HCT116 (cell line): ENCODE measurements at regions not wholly inside any gene's neighbourhood (a gene's known extent, or its start where the extent isn't known, plus 50 kb on each side); places are given as distances from the start of the nearest gene placed in this dataset.

Source experiments
- ATAC-seq: fragments of 200-7000 bp; cut with Tn5 transposase; 2 replicates; pipeline ENCODE4 v1.9.1; 2020; ENCODE audit warnings: mild to moderate bottlenecking, moderate library complexity
- BruUV-seq: library from RNA; stranded (reverse); fragments of 400-500 nt; replicated peaks from 2 replicates; lab custom pipeline; 2021; lab: Mats Ljungman, UMichigan
- CTCF ChIA-PET: fragments of 300-600 bp; sonication (Branson Sonifier 250); formaldehyde crosslinking; loops from one replicate; lab custom pipeline; 2021; ENCODE audit warnings: antibody characterized with exemption; lab: Charles Lee
- POLR2A ChIA-PET: fragments of 300-600, 350-600 bp; sonication (Branson Sonifier 250); formaldehyde crosslinking; loops from one replicate; lab custom pipeline; 2021; ENCODE audit warnings: antibody characterized with exemption; lab: Charles Lee
- RAD21 ChIA-PET, 2 experiments: fragments of 300-600 bp; sonication (Branson Sonifier 250); formaldehyde crosslinking; loops; one replicate each; lab custom pipeline; 2023; ENCODE audit warnings: low total read pairs in 2 of 2; ENCODE audit not compliant: uncharacterized antibody in 2 of 2, unreplicated experiment in 2 of 2, low non-redundant PET in 1 of 2; lab: Charles Lee
- DNase-seq: peaks from one replicate; pipeline ENCODE4 v3.0.0-alpha.2; 2010; ENCODE audit warnings: low read depth, low spot score
- H2AFZ ChIP-seq: fragments of 200-600 bp; shearing (Covaris generic), sonication (generic); 2 replicates; pipeline ENCODE4 v1.6.1; 2017; ENCODE audit warnings: low read depth, mixed run types, mixed read lengths, antibody characterized with exemption, low read length; ENCODE audit not compliant: poor library complexity, severe bottlenecking
- H3K27ac ChIP-seq: 2 replicates; pipeline ENCODE4 v1.5.1; 2012; ENCODE audit warnings: low read depth, low read length
- H3K27me3 ChIP-seq: fragments of 200-600 bp; sonication (generic); 2 replicates; pipeline ENCODE4 v1.6.1; 2016; ENCODE audit warnings: mixed run types, low read length, mixed read lengths; ENCODE audit not compliant: insufficient read depth
- H3K36me3 ChIP-seq, 2 experiments: fragments of 200-500 bp in 1 of 2; fragments of 200-600 bp in 1 of 2; sonication (Bioruptor generic) in 1 of 2; sonication (generic) in 1 of 2; 2 replicates each; pipeline versions ENCODE4 v1.5.1 to v1.6.1; 2014 to 2016; ENCODE audit warnings: low read length in 2 of 2, inconsistent platforms in 1 of 2, mixed read lengths in 1 of 2, mixed run types in 1 of 2; ENCODE audit not compliant: insufficient read depth in 2 of 2, control insufficient read depth in 1 of 2
- H3K4me1 ChIP-seq, 2 experiments: fragments of 200-600 bp in 1 of 2; sonication (generic) in 1 of 2; 2 replicates each; pipeline versions ENCODE4 v1.5.1 to v1.6.1; 2012 to 2017; ENCODE audit warnings: low read length in 2 of 2, inconsistent platforms in 1 of 2, mild to moderate bottlenecking in 1 of 2, mixed read lengths in 1 of 2, mixed run types in 1 of 2, moderate library complexity in 1 of 2; ENCODE audit not compliant: insufficient read depth in 2 of 2, control insufficient read depth in 1 of 2
- H3K4me2 ChIP-seq: fragments of 200-600 bp; sonication (generic); 2 replicates; pipeline ENCODE4 v1.6.1; 2017; ENCODE audit warnings: mixed run types, low read length, mixed read lengths
- H3K4me3 ChIP-seq, 2 experiments: fragments of 200-600 bp in 1 of 2; sonication (generic) in 1 of 2; replicated peaks in 1 of 2; 2 replicates each; pipeline ENCODE4 v1.5.1; 2011 to 2016; ENCODE audit warnings: low read length in 2 of 2, control low read depth in 1 of 2, low read depth in 1 of 2, mild to moderate bottlenecking in 1 of 2, mixed read lengths in 1 of 2, mixed run types in 1 of 2
- H3K79me2 ChIP-seq: fragments of 200-600 bp; sonication (generic); 2 replicates; pipeline ENCODE4 v1.6.1; 2017; ENCODE audit warnings: mild to moderate bottlenecking, mixed run types, low read length, moderate library complexity, mixed read lengths; ENCODE audit not compliant: insufficient read depth
- H3K9ac ChIP-seq: fragments of 200-600 bp; sonication (generic); 2 replicates; pipeline ENCODE4 v1.6.1; 2016; ENCODE audit warnings: low read length, mixed read lengths
- H3K9me2 ChIP-seq: fragments of 200-600 bp; sonication (generic), shearing (Covaris generic); 2 replicates; pipeline ENCODE4 v1.6.1; 2017; ENCODE audit warnings: mixed run types, mild to moderate bottlenecking, moderate library complexity; ENCODE audit not compliant: insufficient read depth
- H3K9me3 ChIP-seq, 2 experiments: fragments of 200-500 bp in 1 of 2; fragments of 200-600 bp in 1 of 2; sonication (Bioruptor generic) in 1 of 2; sonication (generic) in 1 of 2; 2 replicates each; pipeline ENCODE4 v1.6.1; 2014 to 2017; ENCODE audit warnings: low read length in 2 of 2, mixed read lengths in 2 of 2, inconsistent platforms in 1 of 2, low read depth in 1 of 2, mild to moderate bottlenecking in 1 of 2, mixed run types in 1 of 2, moderate library complexity in 1 of 2; ENCODE audit not compliant: control insufficient read depth in 1 of 2, insufficient read depth in 1 of 2
- H4K20me1 ChIP-seq: fragments of 200-600 bp; sonication (generic), shearing (Covaris generic); 2 replicates; pipeline ENCODE4 v1.6.1; 2017; ENCODE audit warnings: mixed run types, mild to moderate bottlenecking, moderate library complexity; ENCODE audit not compliant: insufficient read depth
- CBX3 ChIP-seq: IDR thresholded peaks from 2 replicates; pipeline ENCODE4 v1.6.1; 2012; ENCODE audit warnings: low read depth
- CEBPB ChIP-seq: IDR thresholded peaks from 2 replicates; pipeline ENCODE4 v1.6.1; 2012; ENCODE audit warnings: low read depth
- EGR1 ChIP-seq: IDR thresholded peaks from 2 replicates; pipeline ENCODE4 v1.6.1; 2012; ENCODE audit warnings: low read depth
- EZH2phosphoT487 ChIP-seq: fragments of 200-600 bp; IDR thresholded peaks from 2 replicates; pipeline ENCODE4 v1.6.1; 2018; ENCODE audit warnings: antibody characterized with exemption, borderline replicate concordance
- FOSL1 ChIP-seq: IDR thresholded peaks from 2 replicates; pipeline ENCODE4 v1.6.1; 2012; ENCODE audit warnings: low read depth
- JUND ChIP-seq: IDR thresholded peaks from 2 replicates; pipeline ENCODE4 v1.6.1; 2012
- POLR2AphosphoS5 ChIP-seq: IDR thresholded peaks from 2 replicates; pipeline ENCODE4 v1.6.1; 2011; ENCODE audit warnings: mild to moderate bottlenecking, low read depth, low read length, moderate library complexity
- RAD21 ChIP-seq: IDR thresholded peaks from 2 replicates; pipeline ENCODE4 v1.6.1; 2012; ENCODE audit warnings: low read depth, mild to moderate bottlenecking
- REST ChIP-seq: IDR thresholded peaks from 2 replicates; pipeline ENCODE4 v1.6.1; 2012; ENCODE audit warnings: low read depth
- SIN3A ChIP-seq: IDR thresholded peaks from 2 replicates; pipeline ENCODE4 v1.6.1; 2012; ENCODE audit warnings: low read depth
- SP1 ChIP-seq: IDR thresholded peaks from 2 replicates; pipeline ENCODE4 v1.6.1; 2012; ENCODE audit warnings: low read depth
- SRF ChIP-seq: IDR thresholded peaks from 2 replicates; pipeline ENCODE4 v1.6.1; 2012; ENCODE audit warnings: low read depth
- TCF7L2 ChIP-seq: IDR thresholded peaks from 2 replicates; pipeline ENCODE4 v1.7.0; 2011; ENCODE audit warnings: borderline replicate concordance, inconsistent platforms; ENCODE audit not compliant: insufficient read depth, insufficient read length; ENCODE audit errors: extremely low read depth
- YY1 ChIP-seq: IDR thresholded peaks from 2 replicates; pipeline ENCODE4 v1.6.1; 2011; ENCODE audit warnings: low read length, low read depth, moderate library complexity, mild to moderate bottlenecking; ENCODE audit not compliant: insufficient replicate concordance; ENCODE audit errors: extremely low read depth
- ZBTB33 ChIP-seq: IDR thresholded peaks from 2 replicates; pipeline ENCODE4 v1.6.1; 2011; ENCODE audit warnings: mild to moderate bottlenecking, low read length, moderate library complexity; ENCODE audit not compliant: insufficient replicate concordance; ENCODE audit errors: extremely low read depth
- ZFX ChIP-seq: fragments of 450-650 bp; IDR thresholded peaks from 2 replicates; pipeline ENCODE4 v1.6.1; 2017
- ZNF274 ChIP-seq: fragments of 200-500 bp; sonication (Bioruptor generic); IDR thresholded peaks from 2 replicates; pipeline ENCODE4 v1.6.1; 2014; ENCODE audit warnings: mild to moderate bottlenecking, low read depth, low read length, inconsistent platforms
- intact Hi-C: fragments of 100-400 bp; cut with micrococcal nuclease; formaldehyde crosslinking; loops from 2 replicates; pipeline ENCODE4 v1.10.0; 2022
- TF ChIP-seq, protein P1 (sequence below), 3 experiments: fragments of 200-600 bp in 1 of 3; sonication (generic) in 1 of 3; IDR thresholded peaks in 2 of 3; conservative IDR thresholded peaks in 1 of 3; 2 replicates each; pipeline ENCODE4 v1.5.1; 2012 to 2017; ENCODE audit warnings: low read depth in 2 of 3, low read length in 2 of 3, antibody characterized with exemption in 1 of 3, borderline replicate concordance in 1 of 3, control low read depth in 1 of 3, mild to moderate bottlenecking in 1 of 3, mixed read lengths in 1 of 3, mixed run types in 1 of 3, moderate library complexity in 1 of 3; ENCODE audit not compliant: insufficient read depth in 1 of 3
- TF ChIP-seq, protein P2 (sequence below): IDR thresholded peaks from 2 replicates; pipeline ENCODE4 v1.6.1; 2012
- TF ChIP-seq, protein P3 (sequence below): IDR thresholded peaks from 2 replicates; pipeline ENCODE4 v1.6.1; 2012

DNA sequence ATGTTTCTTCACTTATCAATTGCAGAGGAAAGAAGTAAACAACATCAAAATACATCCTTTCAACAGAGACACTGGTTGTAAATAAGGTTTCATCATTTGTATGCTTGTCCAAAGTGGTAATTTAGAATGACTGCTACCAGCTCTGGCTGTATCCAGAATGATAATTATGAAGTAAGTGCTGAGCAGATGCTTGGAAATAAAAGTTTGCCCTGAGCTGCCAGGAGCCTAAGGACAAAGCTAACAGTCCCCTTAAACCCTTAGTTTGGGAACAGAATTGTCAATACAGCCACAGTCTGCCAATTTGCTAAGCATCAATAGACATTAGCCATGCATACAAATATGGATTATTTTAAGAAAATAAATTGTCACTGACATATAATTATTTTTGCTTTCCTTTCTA, 147.0 kb upstream of the SLC13A1 start:
- BruUV-seq = no TSS peak
- no peaks in the 10 kb centered on the region for H4K20me1 ChIP-seq
- no peak overlapping the region for H3K9ac ChIP-seq
- intact Hi-C loops = no loop called here
- no peak for DNase-seq
- no peak for TF ChIP-seq CBX3
- TF ChIP-seq ZBTB33 = no peak
- TF ChIP-seq FOSL1 = no peak
- no peak for TF ChIP-seq ZNF274
- no peak for TF ChIP-seq EGR1
- TF ChIP-seq, protein P1, sequence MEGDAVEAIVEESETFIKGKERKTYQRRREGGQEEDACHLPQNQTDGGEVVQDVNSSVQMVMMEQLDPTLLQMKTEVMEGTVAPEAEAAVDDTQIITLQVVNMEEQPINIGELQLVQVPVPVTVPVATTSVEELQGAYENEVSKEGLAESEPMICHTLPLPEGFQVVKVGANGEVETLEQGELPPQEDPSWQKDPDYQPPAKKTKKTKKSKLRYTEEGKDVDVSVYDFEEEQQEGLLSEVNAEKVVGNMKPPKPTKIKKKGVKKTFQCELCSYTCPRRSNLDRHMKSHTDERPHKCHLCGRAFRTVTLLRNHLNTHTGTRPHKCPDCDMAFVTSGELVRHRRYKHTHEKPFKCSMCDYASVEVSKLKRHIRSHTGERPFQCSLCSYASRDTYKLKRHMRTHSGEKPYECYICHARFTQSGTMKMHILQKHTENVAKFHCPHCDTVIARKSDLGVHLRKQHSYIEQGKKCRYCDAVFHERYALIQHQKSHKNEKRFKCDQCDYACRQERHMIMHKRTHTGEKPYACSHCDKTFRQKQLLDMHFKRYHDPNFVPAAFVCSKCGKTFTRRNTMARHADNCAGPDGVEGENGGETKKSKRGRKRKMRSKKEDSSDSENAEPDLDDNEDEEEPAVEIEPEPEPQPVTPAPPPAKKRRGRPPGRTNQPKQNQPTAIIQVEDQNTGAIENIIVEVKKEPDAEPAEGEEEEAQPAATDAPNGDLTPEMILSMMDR (IDR thresholded peaks at IDR 0.05 in 2 of 3, conservative IDR thresholded peaks at IDR 0.05 in 1 of 3; ENCODE audit: borderline replicate concordance in 1 of 3, insufficient read depth in 1 of 3, low read depth in 2 of 3, low read length in 2 of 3) = no peak
- TF ChIP-seq TCF7L2 = no peak
- no peak for TF ChIP-seq REST
- TF ChIP-seq SRF = no peak
- TF ChIP-seq, protein P2, sequence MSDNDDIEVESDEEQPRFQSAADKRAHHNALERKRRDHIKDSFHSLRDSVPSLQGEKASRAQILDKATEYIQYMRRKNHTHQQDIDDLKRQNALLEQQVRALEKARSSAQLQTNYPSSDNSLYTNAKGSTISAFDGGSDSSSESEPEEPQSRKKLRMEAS = no peak
- TF ChIP-seq SIN3A = no peak
- no peak for TF ChIP-seq EZH2phosphoT487
- TF ChIP-seq SP1 = no peak
- no peak for TF ChIP-seq RAD21
- no peak for TF ChIP-seq ZFX
- no peak for TF ChIP-seq YY1
- TF ChIP-seq CEBPB = no peak
- TF ChIP-seq JUND = no peak
- TF ChIP-seq, protein P3, sequence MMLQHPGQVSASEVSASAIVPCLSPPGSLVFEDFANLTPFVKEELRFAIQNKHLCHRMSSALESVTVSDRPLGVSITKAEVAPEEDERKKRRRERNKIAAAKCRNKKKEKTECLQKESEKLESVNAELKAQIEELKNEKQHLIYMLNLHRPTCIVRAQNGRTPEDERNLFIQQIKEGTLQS = no peak
- no peak for TF ChIP-seq POLR2AphosphoS5
- H3K36me3 ChIP-seq = no peaks in the 10 kb centered on the region
- ATAC-seq = no peak
- H3K9me2 ChIP-seq = no peaks in the 10 kb centered on the region
- H2AFZ ChIP-seq = peak overlapping the region; percentile 42
- H3K27ac ChIP-seq = no peak overlapping the region
- H3K4me1 ChIP-seq = no peaks in the 10 kb centered on the region
- ChIA-PET RAD21 (no interaction called here), CTCF (no interaction called here), POLR2A (no interaction called here)
- no peaks in the 10 kb centered on the region for H3K9me3 ChIP-seq
- no peaks in the 10 kb centered on the region for H3K79me2 ChIP-seq
- H3K4me2 ChIP-seq = no peak overlapping the region
- H3K27me3 ChIP-seq = no peaks in the 10 kb centered on the region
- no peak overlapping the region for H3K4me3 ChIP-seq
